Loucy (cell line): ENCODE measurements at regions not wholly inside any gene's neighbourhood (a gene's known extent, or its start where the extent isn't known, plus 50 kb on each side); places are given as distances from the start of the nearest gene placed in this dataset.

ENCODE experiments used
- H2AFZ ChIP-seq: fragments of 200-600 bp; sonication (generic); 2 replicates; pipeline ENCODE4 v1.6.0; 2016; ENCODE audit warnings: antibody characterized with exemption, mild to moderate bottlenecking, low read length, moderate library complexity
- H3F3A ChIP-seq: fragments of 200-600 bp; 2 replicates; pipeline ENCODE4 v1.6.0; 2016; ENCODE audit warnings: antibody characterized with exemption, low read depth, mild to moderate bottlenecking
- H3K27me3 ChIP-seq: fragments of 200-600 bp; sonication (generic); 2 replicates; pipeline ENCODE4 v1.6.1; 2014; ENCODE audit warnings: low read length, mild to moderate bottlenecking; ENCODE audit not compliant: insufficient read depth, poor library complexity, severe bottlenecking
- H3K36me3 ChIP-seq: fragments of 200-600 bp; sonication (generic); 2 replicates; pipeline ENCODE4 v1.6.1; 2016; ENCODE audit warnings: low read length; ENCODE audit not compliant: insufficient read depth
- H3K4me1 ChIP-seq: fragments of 200-600 bp; sonication (generic); 2 replicates; pipeline ENCODE4 v1.5.1; 2014; ENCODE audit warnings: low read length, mild to moderate bottlenecking; ENCODE audit not compliant: insufficient read depth, poor library complexity, severe bottlenecking
- H3K4me2 ChIP-seq: fragments of 200-600 bp; sonication (generic); 2 replicates; pipeline ENCODE4 v1.6.0; 2014; ENCODE audit warnings: antibody characterized with exemption, low read length, low read depth, mild to moderate bottlenecking; ENCODE audit not compliant: poor library complexity, severe bottlenecking
- H3K4me3 ChIP-seq: fragments of 200-600 bp; sonication (generic); 2 replicates; pipeline ENCODE4 v1.5.1; 2014; ENCODE audit warnings: low read length, mild to moderate bottlenecking, mixed read lengths; ENCODE audit not compliant: poor library complexity, severe bottlenecking
- H3K79me2 ChIP-seq: fragments of 200-600 bp; sonication (generic); 2 replicates; pipeline ENCODE4 v1.6.1; 2014; ENCODE audit warnings: low read length; ENCODE audit not compliant: insufficient read depth
- H3K9ac ChIP-seq: fragments of 200-600 bp; sonication (generic); 2 replicates; pipeline ENCODE4 v1.6.0; 2014; ENCODE audit warnings: mild to moderate bottlenecking, low read depth, low read length, moderate library complexity; ENCODE audit not compliant: poor library complexity, severe bottlenecking
- H3K9me2 ChIP-seq: fragments of 200-600 bp; sonication (generic); replicated peaks from 2 replicates; pipeline ENCODE4 v1.6.1; 2016; ENCODE audit warnings: low read depth, low read length, mixed read lengths
- H3K9me3 ChIP-seq: fragments of 200-600 bp; sonication (generic); 2 replicates; pipeline ENCODE4 v1.6.1; 2014; ENCODE audit warnings: mild to moderate bottlenecking, antibody characterized with exemption, low read length, low read depth; ENCODE audit not compliant: insufficient read depth
- H4K20me1 ChIP-seq: fragments of 200-600 bp; sonication (generic); 2 replicates; pipeline ENCODE4 v1.6.0; 2014; ENCODE audit warnings: antibody characterized with exemption, low read length, mild to moderate bottlenecking; ENCODE audit not compliant: insufficient read depth, poor library complexity, severe bottlenecking
- EZH2phosphoT487 ChIP-seq: fragments of 200-600 bp; IDR thresholded peaks from 2 replicates; pipeline ENCODE4 v1.6.1; 2018; ENCODE audit warnings: antibody characterized with exemption, mild to moderate bottlenecking, moderate library complexity, borderline replicate concordance
- TF ChIP-seq, protein P1 (sequence below): fragments of 200-600 bp; sonication (generic); conservative IDR thresholded peaks from 2 replicates; pipeline ENCODE4 v1.5.1; 2014; ENCODE audit warnings: mild to moderate bottlenecking, antibody characterized with exemption, low read length

DNA sequence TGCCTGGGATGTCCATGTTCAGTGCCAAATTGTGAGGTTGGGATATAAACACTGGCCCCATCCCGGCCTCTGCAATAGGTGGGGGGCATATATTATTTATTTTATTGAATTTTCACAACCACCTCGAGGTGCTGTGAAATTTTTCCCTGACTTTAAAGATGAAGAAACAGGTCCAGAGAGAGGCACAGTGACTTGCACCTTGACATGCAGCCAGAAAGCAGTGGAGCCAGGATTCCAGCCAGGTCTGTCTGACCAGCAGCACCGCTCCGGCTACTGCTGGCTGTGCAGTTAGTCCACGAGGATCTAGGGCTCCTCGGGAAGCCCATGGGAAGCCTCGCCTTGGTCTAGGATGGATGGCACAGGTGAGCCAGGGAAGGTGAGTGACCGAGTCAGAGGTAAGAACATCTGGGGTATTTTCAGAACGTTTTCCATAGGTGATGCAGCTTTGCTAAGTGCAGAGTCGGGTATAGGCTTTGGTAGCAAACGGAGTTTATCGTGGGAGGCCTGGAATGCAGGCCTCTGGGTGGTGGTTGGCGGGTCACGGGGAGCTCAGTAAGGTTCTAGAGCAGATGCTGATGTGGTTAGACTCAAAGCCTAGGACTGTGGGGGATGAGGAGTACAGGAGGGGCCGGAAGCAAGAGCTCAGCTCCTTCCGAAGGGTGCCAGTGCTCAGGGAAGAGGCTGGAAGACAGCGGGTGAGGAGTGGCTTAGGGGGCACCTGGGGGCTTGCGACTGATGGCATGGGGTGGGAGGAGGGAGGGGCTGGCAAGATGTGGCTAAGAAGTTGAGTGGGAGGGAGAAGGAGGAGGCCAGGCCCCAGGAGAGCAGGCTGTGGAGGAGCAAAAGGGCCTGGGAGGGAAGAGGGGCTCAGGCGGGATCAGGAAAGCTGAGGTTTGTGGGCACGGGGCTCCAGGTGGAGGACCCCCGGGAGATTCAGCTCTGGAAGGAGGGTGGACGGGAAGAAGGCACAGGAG, 107.7 kb upstream of the LRPAP1 start:
- H3K27me3 ChIP-seq = no peaks in the 10 kb centered on the region
- no peak for TF ChIP-seq EZH2phosphoT487
- TF ChIP-seq, protein P1, sequence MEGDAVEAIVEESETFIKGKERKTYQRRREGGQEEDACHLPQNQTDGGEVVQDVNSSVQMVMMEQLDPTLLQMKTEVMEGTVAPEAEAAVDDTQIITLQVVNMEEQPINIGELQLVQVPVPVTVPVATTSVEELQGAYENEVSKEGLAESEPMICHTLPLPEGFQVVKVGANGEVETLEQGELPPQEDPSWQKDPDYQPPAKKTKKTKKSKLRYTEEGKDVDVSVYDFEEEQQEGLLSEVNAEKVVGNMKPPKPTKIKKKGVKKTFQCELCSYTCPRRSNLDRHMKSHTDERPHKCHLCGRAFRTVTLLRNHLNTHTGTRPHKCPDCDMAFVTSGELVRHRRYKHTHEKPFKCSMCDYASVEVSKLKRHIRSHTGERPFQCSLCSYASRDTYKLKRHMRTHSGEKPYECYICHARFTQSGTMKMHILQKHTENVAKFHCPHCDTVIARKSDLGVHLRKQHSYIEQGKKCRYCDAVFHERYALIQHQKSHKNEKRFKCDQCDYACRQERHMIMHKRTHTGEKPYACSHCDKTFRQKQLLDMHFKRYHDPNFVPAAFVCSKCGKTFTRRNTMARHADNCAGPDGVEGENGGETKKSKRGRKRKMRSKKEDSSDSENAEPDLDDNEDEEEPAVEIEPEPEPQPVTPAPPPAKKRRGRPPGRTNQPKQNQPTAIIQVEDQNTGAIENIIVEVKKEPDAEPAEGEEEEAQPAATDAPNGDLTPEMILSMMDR = no peak
- H3F3A ChIP-seq = no peaks in the 10 kb centered on the region
- no peaks in the 10 kb centered on the region for H4K20me1 ChIP-seq
- no peak overlapping the region for H2AFZ ChIP-seq
- no peaks in the 10 kb centered on the region for H3K4me1 ChIP-seq
- no peak overlapping the region for H3K9ac ChIP-seq
- H3K4me2 ChIP-seq = no peak overlapping the region
- H3K9me2 ChIP-seq = no peaks in the 10 kb centered on the region
- H3K9me3 ChIP-seq = 0 out of 2 replicates have a peak, but pooled peaks cover 4% of the 10 kb centered on the region
- no peak overlapping the region for H3K4me3 ChIP-seq
- H3K79me2 ChIP-seq = no peaks in the 10 kb centered on the region
- H3K36me3 ChIP-seq = no peaks in the 10 kb centered on the region

DNA sequence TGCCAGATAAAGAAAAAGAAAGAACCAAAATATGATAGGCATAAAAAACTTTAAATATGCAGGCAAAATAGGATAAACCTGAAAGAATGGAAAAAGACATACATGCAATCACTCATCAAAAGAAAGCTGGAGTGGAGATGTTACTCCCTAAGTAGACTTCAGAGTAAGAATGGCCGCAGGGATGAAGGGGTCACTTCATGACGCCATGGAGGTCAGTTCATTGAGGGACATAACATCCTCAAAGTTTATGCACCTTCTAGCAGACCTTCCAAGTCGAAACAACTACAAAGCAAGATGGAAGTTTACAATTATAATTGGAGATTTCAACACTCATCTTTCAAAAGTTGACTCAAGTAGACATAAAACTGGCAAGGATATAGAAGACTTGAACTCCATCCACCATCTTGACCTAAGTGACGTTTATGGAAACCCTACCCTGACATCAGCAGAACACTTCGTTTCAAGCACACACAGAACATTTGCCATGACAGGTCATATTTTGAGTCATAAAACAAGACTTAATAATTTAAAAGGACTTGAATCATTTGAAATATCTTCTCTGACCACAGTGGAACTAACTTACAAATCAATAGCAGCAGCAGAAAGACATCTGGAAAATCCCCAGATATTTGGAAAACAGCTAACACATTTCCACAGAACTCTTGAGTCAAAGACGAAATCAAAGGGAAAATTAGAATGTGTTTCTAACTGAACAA, 106.0 kb upstream of the LRPAP1 start:
- Histone ChIP-seq H2AFZ (no peak overlapping the region), H3K4me2 (no peak overlapping the region), H3K27me3 (no peaks in the 10 kb centered on the region), H3K4me1 (no peaks in the 10 kb centered on the region), H3K36me3 (no peaks in the 10 kb centered on the region), H4K20me1 (no peaks in the 10 kb centered on the region), H3K4me3 (no peak overlapping the region), H3K9me3 (0 out of 2 replicates have a peak, but pooled peaks cover 4% of the 10 kb centered on the region), H3F3A (no peaks in the 10 kb centered on the region), H3K9ac (no peak overlapping the region), H3K9me2 (no peaks in the 10 kb centered on the region), H3K79me2 (no peaks in the 10 kb centered on the region)
- TF ChIP-seq EZH2phosphoT487 = no peak
- TF ChIP-seq, protein P1 = no peak

DNA sequence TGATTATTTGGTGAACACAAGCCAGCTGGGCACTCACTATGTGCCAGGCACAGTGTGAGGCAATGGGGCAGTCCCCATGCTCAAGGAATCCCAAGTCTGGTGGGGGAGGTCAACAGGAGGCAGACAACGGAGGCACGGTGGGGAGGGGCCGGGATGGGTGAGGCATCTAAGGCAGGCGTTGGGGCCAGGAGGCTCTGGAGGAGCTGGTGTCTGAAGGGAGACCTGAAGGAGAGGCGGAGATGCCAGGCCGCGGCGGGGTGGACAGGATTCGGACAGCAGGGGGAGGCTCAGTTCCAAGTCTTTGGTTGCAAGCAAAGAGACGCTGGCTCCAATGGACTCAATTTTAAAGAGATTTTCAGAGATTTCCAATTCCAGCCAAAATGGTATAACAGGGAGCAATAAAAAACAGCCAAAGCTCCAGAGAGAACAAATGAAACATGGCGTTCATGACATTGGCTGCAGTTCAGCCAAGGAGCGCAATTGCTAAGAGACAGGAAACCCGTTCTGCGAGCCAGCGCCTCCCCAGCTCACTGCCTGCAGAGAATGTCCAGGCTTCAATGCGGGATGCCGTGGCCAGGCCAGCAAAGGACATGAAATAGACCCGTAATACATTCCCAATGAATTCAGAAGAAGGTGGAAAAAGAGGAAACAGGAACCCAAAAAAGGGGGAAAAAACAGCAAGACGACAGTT, 105.2 kb upstream of the LRPAP1 start:
- TF ChIP-seq EZH2phosphoT487 = no peak
- TF ChIP-seq, protein P1 = no peak
- no peaks in the 10 kb centered on the region for H3K27me3 ChIP-seq

More for the DNA sequence above, 105.2 kb upstream of the LRPAP1 start:
- H3K9me2 ChIP-seq = no peaks in the 10 kb centered on the region
- no peak overlapping the region for H3K4me3 ChIP-seq
- H3K36me3 ChIP-seq = no peaks in the 10 kb centered on the region
- no peaks in the 10 kb centered on the region for H3K4me1 ChIP-seq
- no peaks in the 10 kb centered on the region for H3F3A ChIP-seq
- H3K79me2 ChIP-seq = no peaks in the 10 kb centered on the region
- no peak overlapping the region for H3K4me2 ChIP-seq
- H4K20me1 ChIP-seq = no peaks in the 10 kb centered on the region
- H3K9me3 ChIP-seq = 0 out of 2 replicates have a peak, but pooled peaks cover 4% of the 10 kb centered on the region
- H3K9ac ChIP-seq = no peak overlapping the region
- H2AFZ ChIP-seq = no peak overlapping the region
